PFSK-1 (cell line): ENCODE measurements at regions not wholly inside any gene's neighbourhood (a gene's known extent, or its start where the extent isn't known, plus 50 kb on each side); places are given as distances from the start of the nearest gene placed in this dataset.

Experiments
- FOXP2 ChIP-seq: optimal IDR thresholded peaks from 2 replicates; pipeline ENCODE3; 2011; ENCODE audit warnings: borderline replicate concordance, control low read depth, inconsistent platforms; ENCODE audit not compliant: insufficient read depth; ENCODE audit errors: extremely low read length, extremely low read depth
- POLR2AphosphoS5 ChIP-seq: IDR thresholded peaks from 2 replicates; pipeline ENCODE4 v1.6.1; 2012; ENCODE audit warnings: low read depth, mild to moderate bottlenecking, control low read depth, low read length, moderate library complexity
- SIN3A ChIP-seq: IDR thresholded peaks from 2 replicates; pipeline ENCODE4 v1.6.1; 2012; ENCODE audit warnings: mild to moderate bottlenecking, low read length, moderate library complexity, borderline replicate concordance; ENCODE audit not compliant: insufficient read depth
- TAF1 ChIP-seq: IDR thresholded peaks from 2 replicates; pipeline ENCODE4 v1.6.1; 2012; ENCODE audit warnings: low read length, control low read depth, borderline replicate concordance; ENCODE audit not compliant: insufficient read depth
- TF ChIP-seq, protein P1 (sequence below), 2 experiments: IDR thresholded peaks; 2 replicates each; pipeline versions ENCODE4 v1.6.1 to v1.8.0; 2011 to 2012; ENCODE audit warnings: low read depth in 2 of 2, low read length in 2 of 2, control low read depth in 1 of 2, inconsistent platforms in 1 of 2, mild to moderate bottlenecking in 1 of 2, moderate library complexity in 1 of 2; ENCODE audit not compliant: insufficient read depth in 1 of 2

GRCh38 chr13:82993417-82993816, 888.9 kb downstream of the SLITRK1 start:
- TF ChIP-seq FOXP2 (no peak), SIN3A (no peak), TAF1 (no peak), POLR2AphosphoS5 (no peak)
- TF ChIP-seq, protein P1, sequence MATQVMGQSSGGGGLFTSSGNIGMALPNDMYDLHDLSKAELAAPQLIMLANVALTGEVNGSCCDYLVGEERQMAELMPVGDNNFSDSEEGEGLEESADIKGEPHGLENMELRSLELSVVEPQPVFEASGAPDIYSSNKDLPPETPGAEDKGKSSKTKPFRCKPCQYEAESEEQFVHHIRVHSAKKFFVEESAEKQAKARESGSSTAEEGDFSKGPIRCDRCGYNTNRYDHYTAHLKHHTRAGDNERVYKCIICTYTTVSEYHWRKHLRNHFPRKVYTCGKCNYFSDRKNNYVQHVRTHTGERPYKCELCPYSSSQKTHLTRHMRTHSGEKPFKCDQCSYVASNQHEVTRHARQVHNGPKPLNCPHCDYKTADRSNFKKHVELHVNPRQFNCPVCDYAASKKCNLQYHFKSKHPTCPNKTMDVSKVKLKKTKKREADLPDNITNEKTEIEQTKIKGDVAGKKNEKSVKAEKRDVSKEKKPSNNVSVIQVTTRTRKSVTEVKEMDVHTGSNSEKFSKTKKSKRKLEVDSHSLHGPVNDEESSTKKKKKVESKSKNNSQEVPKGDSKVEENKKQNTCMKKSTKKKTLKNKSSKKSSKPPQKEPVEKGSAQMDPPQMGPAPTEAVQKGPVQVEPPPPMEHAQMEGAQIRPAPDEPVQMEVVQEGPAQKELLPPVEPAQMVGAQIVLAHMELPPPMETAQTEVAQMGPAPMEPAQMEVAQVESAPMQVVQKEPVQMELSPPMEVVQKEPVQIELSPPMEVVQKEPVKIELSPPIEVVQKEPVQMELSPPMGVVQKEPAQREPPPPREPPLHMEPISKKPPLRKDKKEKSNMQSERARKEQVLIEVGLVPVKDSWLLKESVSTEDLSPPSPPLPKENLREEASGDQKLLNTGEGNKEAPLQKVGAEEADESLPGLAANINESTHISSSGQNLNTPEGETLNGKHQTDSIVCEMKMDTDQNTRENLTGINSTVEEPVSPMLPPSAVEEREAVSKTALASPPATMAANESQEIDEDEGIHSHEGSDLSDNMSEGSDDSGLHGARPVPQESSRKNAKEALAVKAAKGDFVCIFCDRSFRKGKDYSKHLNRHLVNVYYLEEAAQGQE (IDR thresholded peaks at IDR 0.05; ENCODE audit: insufficient read depth in 1 of 2, low read depth in 2 of 2, low read length in 2 of 2), result no peak

DNA sequence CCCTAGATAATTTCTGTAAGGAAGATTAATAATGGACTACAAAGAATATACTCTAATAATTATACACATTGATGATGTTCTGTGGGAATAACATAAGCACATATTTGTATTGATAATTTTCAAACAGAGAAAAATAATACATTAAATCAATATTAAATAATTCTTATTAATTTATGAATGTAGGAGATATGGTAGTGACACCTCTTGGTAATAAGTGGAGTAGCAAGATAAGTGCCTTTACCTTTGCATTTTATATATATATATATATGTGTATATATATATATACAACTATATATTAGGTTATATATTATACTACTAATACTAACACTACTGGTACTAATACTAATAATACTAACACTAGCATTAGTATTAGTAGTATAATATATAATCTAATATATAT, 905.8 kb downstream of the SLITRK1 start:
- no peak for TF ChIP-seq POLR2AphosphoS5

GRCh38 chr13:82963226-82964099, 918.8 kb downstream of the SLITRK1 start:
- TF ChIP-seq SIN3A (no peak), POLR2AphosphoS5 (no peak), TAF1 (no peak), FOXP2 (no peak)
- TF ChIP-seq, protein P1 (IDR thresholded peaks at IDR 0.05; ENCODE audit: insufficient read depth in 1 of 2, low read depth in 2 of 2, low read length in 2 of 2), result no peak

- TF ChIP-seq SIN3A, result no peak
- no peak for TF ChIP-seq FOXP2
- no peak for TF ChIP-seq TAF1
Measured at GRCh38 chr13:82962397-82962796, 919.9 kb downstream of the SLITRK1 start.

GRCh38 chr13:82961757-82962156, 920.5 kb downstream of the SLITRK1 start:
- TF ChIP-seq SIN3A (no peak), TAF1 (no peak), FOXP2 (no peak), POLR2AphosphoS5 (no peak)
- TF ChIP-seq, protein P1 (IDR thresholded peaks at IDR 0.05; ENCODE audit: insufficient read depth in 1 of 2, low read depth in 2 of 2, low read length in 2 of 2), result no peak

GRCh38 chr13:82947683-82948082, 934.6 kb downstream of the SLITRK1 start:
- no peak for TF ChIP-seq SIN3A
- no peak for TF ChIP-seq FOXP2
- TF ChIP-seq, protein P1 (IDR thresholded peaks at IDR 0.05; ENCODE audit: insufficient read depth in 1 of 2, low read depth in 2 of 2, low read length in 2 of 2), result no peak
- no peak for TF ChIP-seq POLR2AphosphoS5
- no peak for TF ChIP-seq TAF1
